ENCODE measurements at regions not wholly inside any gene's neighbourhood (a gene's known extent, or its start where the extent isn't known, plus 50 kb on each side); places are given as distances from the start of the nearest gene placed in this dataset.
"Not testable (repeated sequence)": the region's sequence is repeated elsewhere in the genome, so short reads cannot be mapped to it uniquely, and the experiment has no call there.

GRCh38 chr2:189348369-189348768 is 92.9 kb upstream of the WDR75 start:
- intact Hi-C loops (cut with micrococcal nuclease) = no loop called here

GRCh38 chr2:189350540-189351209 is 90.6 kb upstream of the WDR75 start:
- H3K9me3 Mint-ChIP-seq = no peaks in the 10 kb centered on the region
- intact Hi-C loops (cut with micrococcal nuclease) = no loop called here
- H3K4me3 Mint-ChIP-seq = no peak overlapping the region

More at GRCh38 chr2:189348369-189348768, 92.9 kb upstream of the WDR75 start:
- Mint-ChIP-seq H3K4me3 (no peak overlapping the region), H3K27me3 (no peaks in the 10 kb centered on the region), H3K9me3 (no peaks in the 10 kb centered on the region), H3K4me1 (peaks cover 4% of the 10 kb centered on the region), H3K27ac (no peak overlapping the region), H3K36me3 (ENCODE audit: low read depth) (no peaks in the 10 kb centered on the region)
- no peak for DNase-seq

DNA sequence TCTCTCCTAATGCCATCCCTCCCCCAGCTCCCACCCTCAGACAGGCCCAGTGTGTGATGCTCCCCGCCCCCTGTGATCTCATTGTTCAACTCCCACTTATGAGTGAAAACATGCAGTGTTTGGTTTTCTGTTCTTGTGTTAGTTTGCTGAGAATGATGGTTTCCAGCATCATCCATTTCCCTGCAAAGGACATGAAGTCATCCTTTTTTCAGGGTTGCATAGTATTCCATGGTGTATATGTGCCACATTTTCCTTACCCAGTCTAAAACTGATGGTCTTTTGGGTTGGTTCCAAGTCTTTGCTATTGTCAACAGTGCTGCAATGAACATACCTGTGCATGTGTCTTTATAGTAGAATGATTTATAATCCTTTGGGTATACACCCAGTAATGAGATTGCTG is 89.3 kb upstream of the WDR75 start:
- H3K36me3 Mint-ChIP-seq (ENCODE audit: low read depth); H3K9me3 Mint-ChIP-seq; intact Hi-C loops (cut with micrococcal nuclease); H3K4me1 Mint-ChIP-seq; H3K27me3 Mint-ChIP-seq; DNase-seq; H3K27ac Mint-ChIP-seq; H3K4me3 Mint-ChIP-seq: not testable (repeated sequence)

More at GRCh38 chr2:189350540-189351209, 90.6 kb upstream of the WDR75 start:
- H3K4me1 Mint-ChIP-seq = peaks cover 4% of the 10 kb centered on the region
- no peaks in the 10 kb centered on the region for H3K27me3 Mint-ChIP-seq
- H3K27ac Mint-ChIP-seq = no peak overlapping the region
- no peak for DNase-seq
- no peaks in the 10 kb centered on the region for H3K36me3 Mint-ChIP-seq (ENCODE audit: low read depth)

DNA sequence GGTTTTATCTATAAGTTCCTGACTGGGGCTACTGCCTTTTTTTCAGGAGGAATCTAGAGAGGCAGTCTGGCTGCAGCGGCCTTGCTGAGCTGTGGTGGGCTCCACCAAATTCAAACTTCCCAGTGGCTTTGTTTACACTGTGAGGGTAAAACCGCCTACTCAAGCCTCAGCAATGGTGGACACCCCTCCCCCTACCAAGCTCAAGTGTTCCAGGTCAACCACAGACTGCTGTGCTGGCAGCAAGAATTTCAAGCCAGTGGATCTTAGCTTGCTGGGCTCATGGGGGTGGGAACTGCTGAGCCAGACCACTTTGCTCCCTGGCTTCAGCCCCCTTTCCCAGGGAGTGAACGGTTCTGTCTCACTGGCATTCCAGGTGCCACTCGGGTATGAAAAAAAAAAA is 83.9 kb upstream of the WDR75 start:
- H3K9me3 Mint-ChIP-seq; intact Hi-C loops (cut with micrococcal nuclease); DNase-seq; H3K4me3 Mint-ChIP-seq; H3K4me1 Mint-ChIP-seq; H3K36me3 Mint-ChIP-seq (ENCODE audit: low read depth); H3K27ac Mint-ChIP-seq; H3K27me3 Mint-ChIP-seq: not testable (repeated sequence)

GRCh38 chr2:189360861-189361260 is 80.4 kb upstream of the WDR75 start:
- H3K4me1 Mint-ChIP-seq = peaks cover 4% of the 10 kb centered on the region
- DNase-seq = no peak
- H3K36me3 Mint-ChIP-seq (ENCODE audit: low read depth) = no peaks in the 10 kb centered on the region
- intact Hi-C loops (cut with micrococcal nuclease) = no loop called here
- H3K4me3 Mint-ChIP-seq = no peak overlapping the region
- H3K27ac Mint-ChIP-seq = no peak overlapping the region
- peaks cover 6% of the 10 kb centered on the region for H3K9me3 Mint-ChIP-seq
- H3K27me3 Mint-ChIP-seq = no peaks in the 10 kb centered on the region

- Mint-ChIP-seq H3K27me3 (no peaks in the 10 kb centered on the region), H3K4me1 (peaks cover 6% of the 10 kb centered on the region)
These were observed 79.0 kb upstream of the WDR75 start for GRCh38 chr2:189362283-189362682.

GRCh38 chr2:189363559-189363958 is 77.7 kb upstream of the WDR75 start:
- H3K4me3 Mint-ChIP-seq = no peak overlapping the region
- DNase-seq = no peak
- H3K27me3 Mint-ChIP-seq = no peaks in the 10 kb centered on the region
- no peaks in the 10 kb centered on the region for H3K36me3 Mint-ChIP-seq (ENCODE audit: low read depth)
- peaks cover 6% of the 10 kb centered on the region for H3K4me1 Mint-ChIP-seq
- peaks cover 3% of the 10 kb centered on the region for H3K9me3 Mint-ChIP-seq
- no peak overlapping the region for H3K27ac Mint-ChIP-seq
- intact Hi-C loops (cut with micrococcal nuclease) = no loop called here

More at GRCh38 chr2:189362283-189362682, 79.0 kb upstream of the WDR75 start:
- H3K36me3 Mint-ChIP-seq (ENCODE audit: low read depth) = no peaks in the 10 kb centered on the region
- peaks cover 3% of the 10 kb centered on the region for H3K9me3 Mint-ChIP-seq
- H3K4me3 Mint-ChIP-seq = no peak overlapping the region
- H3K27ac Mint-ChIP-seq = no peak overlapping the region
- intact Hi-C loops (cut with micrococcal nuclease) = no loop called here
- DNase-seq = no peak

DNA sequence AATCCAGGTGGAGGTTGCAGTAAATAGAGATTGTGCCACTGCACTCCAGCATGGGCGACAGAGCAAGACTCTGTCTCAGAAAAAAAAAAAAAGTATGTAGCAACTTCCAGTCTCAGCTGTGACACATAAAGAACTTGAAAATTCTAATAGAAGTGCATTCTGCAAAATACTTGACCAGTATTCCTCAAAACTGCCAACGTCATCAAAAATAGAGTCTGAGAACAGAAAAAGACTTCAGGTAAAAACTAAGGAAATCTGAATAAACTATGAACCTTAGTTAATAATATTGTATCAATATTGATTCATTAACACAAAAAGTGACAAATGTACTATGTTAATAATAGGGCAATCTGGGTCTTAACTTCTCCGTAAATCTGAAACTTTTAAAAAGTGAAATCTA is 76.7 kb upstream of the WDR75 start:
- Mint-ChIP-seq H3K36me3 (ENCODE audit: low read depth) (no peaks in the 10 kb centered on the region), H3K4me3 (no peak overlapping the region), H3K27me3 (no peaks in the 10 kb centered on the region), H3K27ac (no peak overlapping the region), H3K9me3 (peaks cover 3% of the 10 kb centered on the region), H3K4me1 (peaks cover 6% of the 10 kb centered on the region)
- intact Hi-C loops (cut with micrococcal nuclease) = no loop called here
- DNase-seq = no peak

GRCh38 chr2:189366349-189366748 is 74.9 kb upstream of the WDR75 start:
- no peaks in the 10 kb centered on the region for H3K27me3 Mint-ChIP-seq
- no peak overlapping the region for H3K27ac Mint-ChIP-seq
- no peak for DNase-seq
- intact Hi-C loops (cut with micrococcal nuclease) = no loop called here
- H3K36me3 Mint-ChIP-seq (ENCODE audit: low read depth) = no peaks in the 10 kb centered on the region
- peaks cover under 1% of the 10 kb centered on the region for H3K9me3 Mint-ChIP-seq
- peaks cover 6% of the 10 kb centered on the region for H3K4me1 Mint-ChIP-seq
- no peak overlapping the region for H3K4me3 Mint-ChIP-seq

- intact Hi-C loops (cut with micrococcal nuclease) = no loop called here
- no peaks in the 10 kb centered on the region for H3K9me3 Mint-ChIP-seq
- H3K27ac Mint-ChIP-seq = no peak overlapping the region
- H3K4me1 Mint-ChIP-seq = peaks cover 6% of the 10 kb centered on the region
- H3K4me3 Mint-ChIP-seq = no peak overlapping the region
- DNase-seq = no peak
- H3K27me3 Mint-ChIP-seq = no peaks in the 10 kb centered on the region
- H3K36me3 Mint-ChIP-seq (ENCODE audit: low read depth) = no peaks in the 10 kb centered on the region
These were observed 73.9 kb upstream of the WDR75 start for GRCh38 chr2:189367343-189367742.

DNA sequence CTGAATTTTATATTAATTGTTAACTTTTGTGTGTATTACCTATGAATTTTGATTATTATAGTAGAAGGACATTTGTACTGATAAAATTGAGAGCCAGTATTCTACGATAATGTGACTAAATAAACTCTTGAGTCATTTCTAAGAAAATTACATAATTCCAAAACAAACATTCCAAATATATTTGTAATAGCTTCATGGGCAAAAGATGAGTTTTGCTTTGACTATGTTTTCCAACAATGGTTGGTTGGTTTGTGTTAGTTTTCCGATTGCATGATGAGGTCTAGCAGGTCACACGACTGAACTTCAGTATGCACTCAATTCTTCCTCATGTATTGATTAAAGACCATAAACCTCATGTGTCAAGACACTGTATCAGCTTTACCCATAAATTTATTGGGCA is 71.7 kb upstream of the WDR75 start:
- intact Hi-C loops (cut with micrococcal nuclease) = no loop called here
- H3K27ac Mint-ChIP-seq = no peak overlapping the region
- no peak overlapping the region for H3K4me3 Mint-ChIP-seq
- peaks cover 2% of the 10 kb centered on the region for H3K4me1 Mint-ChIP-seq
- DNase-seq = no peak
- H3K36me3 Mint-ChIP-seq (ENCODE audit: low read depth) = no peaks in the 10 kb centered on the region
- H3K9me3 Mint-ChIP-seq = no peaks in the 10 kb centered on the region
- H3K27me3 Mint-ChIP-seq = no peaks in the 10 kb centered on the region

- no peak for DNase-seq
- Mint-ChIP-seq H3K9me3 (no peaks in the 10 kb centered on the region), H3K36me3 (ENCODE audit: low read depth) (no peaks in the 10 kb centered on the region), H3K27me3 (no peaks in the 10 kb centered on the region), H3K4me1 (peaks cover 2% of the 10 kb centered on the region), H3K4me3 (no peak overlapping the region), H3K27ac (no peak overlapping the region)
- intact Hi-C loops (cut with micrococcal nuclease) = no loop called here
These were observed 70.6 kb upstream of the WDR75 start for GRCh38 chr2:189370719-189371118.

DNA sequence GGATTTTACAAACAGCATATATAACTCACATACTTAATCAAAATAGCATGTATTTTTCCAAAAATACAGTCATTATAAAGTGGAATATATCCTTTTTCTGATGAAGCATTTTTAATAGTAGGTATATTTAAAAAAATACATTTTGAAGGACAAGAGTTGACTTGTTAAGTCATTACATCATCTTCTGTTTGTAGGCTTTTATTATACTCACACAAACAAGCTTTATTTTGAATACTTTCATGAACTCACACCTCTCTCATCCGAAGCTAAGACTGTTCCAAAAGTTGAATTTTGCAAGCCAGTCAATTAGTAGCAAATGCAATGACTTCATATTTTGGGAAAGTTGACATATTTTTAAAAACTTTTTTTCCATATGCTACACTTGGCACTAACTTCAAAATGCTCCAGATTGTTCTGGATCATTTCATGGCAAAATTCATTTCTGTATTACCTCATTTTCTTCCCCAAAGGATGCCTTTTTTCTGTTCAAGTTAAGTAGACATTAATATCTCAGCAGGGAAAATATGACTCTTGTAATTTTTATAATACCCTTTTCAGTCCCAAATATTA is 68.5 kb upstream of the WDR75 start:
- Mint-ChIP-seq H3K27me3 (no peaks in the 10 kb centered on the region), H3K36me3 (ENCODE audit: low read depth) (no peaks in the 10 kb centered on the region), H3K4me1 (no peaks in the 10 kb centered on the region), H3K27ac (no peak overlapping the region), H3K9me3 (no peaks in the 10 kb centered on the region), H3K4me3 (no peak overlapping the region)
- intact Hi-C loops (cut with micrococcal nuclease) = no loop called here
- DNase-seq = no peak

DNA sequence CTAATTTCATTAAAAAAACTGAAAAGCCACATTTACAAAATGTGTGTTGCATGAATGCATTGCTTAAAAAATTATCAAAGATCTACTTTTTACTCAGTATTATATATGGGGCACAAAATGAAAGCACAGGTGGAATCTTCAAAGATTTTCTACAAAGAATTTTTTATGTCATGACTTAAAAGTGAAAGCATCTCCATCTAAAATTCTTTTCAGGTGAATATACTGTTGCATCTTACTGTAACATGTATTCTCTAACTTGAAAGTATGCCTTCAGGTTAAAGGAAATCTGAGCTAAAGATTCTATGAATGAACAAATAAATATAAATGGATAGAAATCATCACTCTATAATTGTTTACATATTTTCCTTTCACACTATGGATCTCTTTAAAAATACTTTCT is 66.8 kb upstream of the WDR75 start:
- DNase-seq = no peak
- Mint-ChIP-seq H3K4me1 (no peaks in the 10 kb centered on the region), H3K9me3 (no peaks in the 10 kb centered on the region), H3K27me3 (no peaks in the 10 kb centered on the region), H3K36me3 (ENCODE audit: low read depth) (no peaks in the 10 kb centered on the region), H3K4me3 (no peak overlapping the region), H3K27ac (no peak overlapping the region)
- intact Hi-C loops (cut with micrococcal nuclease) = no loop called here

DNA sequence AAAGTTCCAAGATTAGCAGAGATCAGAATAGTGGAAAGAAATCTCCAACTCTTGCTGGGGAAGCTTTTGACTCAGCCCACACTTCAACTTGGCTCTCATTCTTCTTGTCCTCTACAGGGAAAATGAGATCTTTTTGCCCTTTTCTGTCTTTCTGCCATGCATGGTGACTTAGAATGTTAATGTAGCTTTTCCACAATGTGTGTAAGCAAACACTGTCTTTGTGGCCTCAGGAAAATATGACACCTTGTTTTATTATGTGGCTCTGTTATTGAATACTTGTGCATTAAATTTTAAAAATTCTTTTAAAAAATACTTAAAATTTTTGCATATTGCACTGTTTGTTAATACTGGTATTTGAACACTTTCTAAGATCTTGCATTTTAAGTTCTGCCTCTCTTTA is 65.4 kb upstream of the WDR75 start:
- no peaks in the 10 kb centered on the region for H3K4me1 Mint-ChIP-seq
- H3K27me3 Mint-ChIP-seq = no peaks in the 10 kb centered on the region
- H3K4me3 Mint-ChIP-seq = no peak overlapping the region
- H3K36me3 Mint-ChIP-seq (ENCODE audit: low read depth) = no peaks in the 10 kb centered on the region
- no peaks in the 10 kb centered on the region for H3K9me3 Mint-ChIP-seq
- intact Hi-C loops (cut with micrococcal nuclease) = no loop called here
- no peak for DNase-seq
- H3K27ac Mint-ChIP-seq = no peak overlapping the region
